K562 (cell line): ENCODE measurements at regions not wholly inside any gene's neighbourhood (a gene's known extent, or its start where the extent isn't known, plus 50 kb on each side); places are given as distances from the start of the nearest gene placed in this dataset.

Experiments used
- ATAC-seq: fragments of 200-7000 bp; cut with Tn5 transposase; 3 replicates; pipeline ENCODE4 v1.9.1; 2020; ENCODE audit warnings: moderate library complexity
- BruUV-seq: library from RNA; stranded (reverse); fragments of 400-500 nt; replicated peaks from 2 replicates; lab custom pipeline; 2021; lab: Mats Ljungman, UMichigan
- CTCF ChIA-PET: fragments of 300-600 bp; formaldehyde crosslinking; extraction: SDS; loops from one replicate; lab custom pipeline; 2021; ENCODE audit warnings: low intra/inter-chr PET ratio; lab: Yijun Ruan, JAX
- POLR2A ChIA-PET: fragments of 300-600, 350-650 bp; sonication (Branson Sonifier 250); formaldehyde crosslinking; extraction: SDS; loops from one replicate; lab custom pipeline; 2021; ENCODE audit warnings: antibody characterized with exemption, inconsistent platforms; lab: Yijun Ruan, JAX
- DNase-seq, 4 experiments: peaks; one replicate each; pipeline versions ENCODE4 v3.0.0 to v3.0.0-alpha.2; 2011 to 2018; ENCODE audit warnings: low spot score in 3 of 4, mixed read lengths in 3 of 4; ENCODE audit errors: extremely low read depth in 1 of 4
- FAIRE-seq: peaks from 2 replicates; lab custom pipeline; 2011; peaks lifted over from hg19 to GRCh38; lab: Jason Lieb, UNC
- H2AFZ ChIP-seq: 2 replicates; pipeline ENCODE4 v1.6.0; 2011; ENCODE audit warnings: low read depth, low read length, control low read depth, inconsistent platforms
- H3K27ac ChIP-seq: fragments of 200-600 bp; 3 replicates; pipeline ENCODE4 v1.8.0; 2011; ENCODE audit warnings: low read depth, mild to moderate bottlenecking, control low read depth, inconsistent platforms, low read length, moderate library complexity, mixed read lengths; ENCODE audit errors: extremely low read depth
- H3K27me3 ChIP-seq, 2 experiments: fragments of 300-600 bp in 1 of 2; 2 replicates in 1 of 2; 3 replicates in 1 of 2; pipeline versions ENCODE4 v1.6.0 to v1.8.0; 2011; ENCODE audit warnings: inconsistent platforms in 2 of 2, low read length in 2 of 2, mild to moderate bottlenecking in 1 of 2, mixed read lengths in 1 of 2, moderate library complexity in 1 of 2; ENCODE audit not compliant: control insufficient read depth in 2 of 2, insufficient read depth in 2 of 2
- H3K36me3 ChIP-seq: fragments of 300-600 bp; 3 replicates; pipeline ENCODE4 v1.8.0; 2011; ENCODE audit warnings: mild to moderate bottlenecking, low read length, inconsistent platforms; ENCODE audit not compliant: control insufficient read depth, insufficient read depth
- H3K4me1 ChIP-seq, 2 experiments: fragments of 200-600 bp in 1 of 2; replicated peaks in 1 of 2; 2 replicates in 1 of 2; 3 replicates in 1 of 2; pipeline versions ENCODE4 v1.5.1 to v1.8.0; 2011; ENCODE audit warnings: inconsistent platforms in 2 of 2, low read length in 2 of 2, mild to moderate bottlenecking in 1 of 2, mixed read lengths in 1 of 2, moderate library complexity in 1 of 2; ENCODE audit not compliant: control insufficient read depth in 2 of 2, insufficient read depth in 2 of 2
- H3K4me2 ChIP-seq: 2 replicates; pipeline ENCODE4 v1.6.1; 2011; ENCODE audit warnings: low read length, control low read depth, inconsistent platforms, mixed read lengths; ENCODE audit not compliant: insufficient read depth
- H3K4me3 ChIP-seq: fragments of 200-600 bp; sonication (generic), shearing (Covaris generic); 2 replicates; pipeline ENCODE4 v1.5.1; 2016; ENCODE audit warnings: control low read depth, inconsistent platforms
- H3K79me2 ChIP-seq: fragments of 200-600 bp; 3 replicates; pipeline ENCODE4 v1.8.0; 2011; ENCODE audit warnings: low read length, inconsistent platforms; ENCODE audit not compliant: control insufficient read depth, insufficient read depth
- H3K9ac ChIP-seq, 2 experiments: 2 replicates each; pipeline versions ENCODE4 v1.6.0 to v1.6.1; 2011; ENCODE audit warnings: low read depth in 2 of 2, low read length in 2 of 2, control low read depth in 1 of 2, inconsistent platforms in 1 of 2, mild to moderate bottlenecking in 1 of 2, mixed read lengths in 1 of 2; ENCODE audit not compliant: insufficient read depth in 1 of 2
- H3K9me1 ChIP-seq: one replicate; pipeline ENCODE4 v1.6.0; 2011; ENCODE audit warnings: inconsistent platforms, mild to moderate bottlenecking, low read length, moderate library complexity; ENCODE audit not compliant: control insufficient read depth, insufficient read depth
- H3K9me3 ChIP-seq: replicated peaks from 2 replicates; pipeline ENCODE4 v1.5.1; 2011; ENCODE audit warnings: low read depth, low read length, inconsistent platforms; ENCODE audit not compliant: control insufficient read depth, insufficient read depth
- H4K20me1 ChIP-seq: replicated peaks from 2 replicates; pipeline ENCODE4 v1.6.1; 2011; ENCODE audit warnings: low read length, inconsistent platforms, mixed read lengths; ENCODE audit not compliant: control insufficient read depth, insufficient read depth
- CEBPG ChIP-seq, 3 experiments: fragments of 200-800 bp in 1 of 3; sonication (Bioruptor generic) in 1 of 3; sonication (generic) in 1 of 3; formaldehyde crosslinking in 1 of 3; IDR thresholded peaks in 2 of 3; conservative IDR thresholded peaks in 1 of 3; 2 replicates each; pipeline versions ENCODE4 v1.6.1 to v1.8.0; 2016 to 2022; ENCODE audit warnings: missing compliant biosample characterization in 2 of 3, missing genetic modification characterization in 2 of 3, mild to moderate bottlenecking in 1 of 3, missing genetic modification reagents in 1 of 3
- E4F1 ChIP-seq: fragments of 250-450 bp; sonication (Bioruptor Pico); IDR thresholded peaks from 2 replicates; pipeline ENCODE4 v1.5.0; 2021; ENCODE audit warnings: mild to moderate bottlenecking, borderline replicate concordance
- MNT ChIP-seq, 2 experiments: fragments of 450-650 bp; conservative IDR thresholded peaks; 2 replicates each; pipeline ENCODE4 v1.6.1; 2017; ENCODE audit warnings: mild to moderate bottlenecking in 2 of 2, moderate library complexity in 2 of 2
- NCOA2 ChIP-seq, 2 experiments: fragments of 450-650 bp; IDR thresholded peaks; 2 replicates each; pipeline ENCODE4 v1.6.1; 2018; ENCODE audit warnings: mild to moderate bottlenecking in 2 of 2, moderate library complexity in 1 of 2; ENCODE audit not compliant: partially characterized antibody in 2 of 2
- WGBS: fragments of 100-300 bp; shearing (Covaris generic); methylation state at CpG from one replicate; pipeline ENCODE4 v1.1.6; 2016; ENCODE audit warnings: low coverage, mixed read lengths; ENCODE audit not compliant: insufficient coverage; ENCODE audit errors: missing lambda C conversion rate; 5-methylcytosine and 5-hydroxymethylcytosine counted together
- in situ Hi-C: fragments of 300-500 bp; cut with MboI; formaldehyde crosslinking; loops from 4 replicates; pipeline ENCODE4 v1.15.0; 2018; ENCODE audit warnings: inconsistent platforms, mixed read lengths
- intact Hi-C: fragments of 100-400 bp; cut with micrococcal nuclease; formaldehyde crosslinking; loops from 2 replicates; pipeline ENCODE4 v1.14.2; 2022
- TF ChIP-seq, protein P1 (sequence below): fragments of 450-650 bp; IDR thresholded peaks from 2 replicates; pipeline ENCODE4 v1.6.1; 2017; ENCODE audit warnings: antibody characterized with exemption

DNA sequence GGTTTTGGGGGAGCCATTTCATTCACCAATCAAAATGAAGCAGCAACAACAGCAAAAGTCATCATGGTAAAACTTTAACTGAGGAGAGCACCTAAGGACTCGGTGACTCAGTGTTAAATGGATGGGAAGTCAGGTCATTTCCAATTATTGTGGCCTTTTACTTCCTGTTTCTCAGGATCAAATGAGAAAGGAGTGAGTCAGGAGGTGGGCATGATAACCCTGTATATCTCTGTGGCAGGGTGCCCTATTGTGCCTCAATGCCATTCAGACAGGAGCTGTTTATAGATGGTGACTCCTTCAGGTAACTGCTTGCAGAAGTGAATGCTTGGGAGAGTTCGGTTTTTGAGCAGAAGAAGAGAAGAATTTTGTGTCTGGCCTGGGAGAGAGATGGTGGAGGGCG lies 135.5 kb upstream of the CPM start:
- Histone ChIP-seq H3K36me3 (no peaks in the 10 kb centered on the region), H3K4me1 (no peaks in the 10 kb centered on the region), H3K9me3 (no peaks in the 10 kb centered on the region), H3K27me3 (peaks cover 4 to 22% of the 10 kb centered on the region in 2 experiments; a peak in 3 of 5 replicates), H3K4me2 (no peak overlapping the region), H4K20me1 (no peaks in the 10 kb centered on the region), H3K9ac (no peak overlapping the region), H3K9me1 (no peaks in the 10 kb centered on the region), H3K79me2 (no peaks in the 10 kb centered on the region), H3K4me3 (no peak overlapping the region), H2AFZ (no peak overlapping the region), H3K27ac (no peak overlapping the region)
- ChIA-PET POLR2A (no interaction called here), CTCF (no interaction called here)
- no TSS peak for BruUV-seq
- DNase-seq (no peak), FAIRE-seq (no peak), ATAC-seq (no peak)
- in situ Hi-C loops = loop anchor here (25.0 kb wide), 1 partner anchor 206 kb away; no protein-coding TSS in a partner anchor
- intact Hi-C loops = no loop called here
- no peak for TF ChIP-seq CEBPG (CRISPR knock-in tag; IDR thresholded peaks at IDR 0.05)
- no peak for TF ChIP-seq CEBPG (tag; conservative IDR thresholded peaks at IDR 0.05 in 1 of 2, IDR thresholded peaks at IDR 0.05 in 1 of 2)
- TF ChIP-seq NCOA2 (IDR thresholded peaks at IDR 0.05; ENCODE audit: partially characterized antibody in 2 of 2) = no peak
- TF ChIP-seq, protein P1, sequence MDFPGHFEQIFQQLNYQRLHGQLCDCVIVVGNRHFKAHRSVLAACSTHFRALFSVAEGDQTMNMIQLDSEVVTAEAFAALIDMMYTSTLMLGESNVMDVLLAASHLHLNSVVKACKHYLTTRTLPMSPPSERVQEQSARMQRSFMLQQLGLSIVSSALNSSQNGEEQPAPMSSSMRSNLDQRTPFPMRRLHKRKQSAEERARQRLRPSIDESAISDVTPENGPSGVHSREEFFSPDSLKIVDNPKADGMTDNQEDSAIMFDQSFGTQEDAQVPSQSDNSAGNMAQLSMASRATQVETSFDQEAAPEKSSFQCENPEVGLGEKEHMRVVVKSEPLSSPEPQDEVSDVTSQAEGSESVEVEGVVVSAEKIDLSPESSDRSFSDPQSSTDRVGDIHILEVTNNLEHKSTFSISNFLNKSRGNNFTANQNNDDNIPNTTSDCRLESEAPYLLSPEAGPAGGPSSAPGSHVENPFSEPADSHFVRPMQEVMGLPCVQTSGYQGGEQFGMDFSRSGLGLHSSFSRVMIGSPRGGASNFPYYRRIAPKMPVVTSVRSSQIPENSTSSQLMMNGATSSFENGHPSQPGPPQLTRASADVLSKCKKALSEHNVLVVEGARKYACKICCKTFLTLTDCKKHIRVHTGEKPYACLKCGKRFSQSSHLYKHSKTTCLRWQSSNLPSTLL = no peak
- TF ChIP-seq MNT (conservative IDR thresholded peaks at IDR 0.05) = no peak
- TF ChIP-seq E4F1 (CRISPR knock-in tag) = no peak
- WGBS = 0% methylated on average over 3 of the region's 3 CpGs
